COR-L47 (cell line): ENCODE measurements at regions not wholly inside any gene's neighbourhood (a gene's known extent, or its start where the extent isn't known, plus 50 kb on each side); places are given as distances from the start of the nearest gene placed in this dataset.

Source experiments
- DNase-seq: peaks from one replicate; lab custom pipeline; 2025; lab: John Stamatoyannopoulos, UW

DNA sequence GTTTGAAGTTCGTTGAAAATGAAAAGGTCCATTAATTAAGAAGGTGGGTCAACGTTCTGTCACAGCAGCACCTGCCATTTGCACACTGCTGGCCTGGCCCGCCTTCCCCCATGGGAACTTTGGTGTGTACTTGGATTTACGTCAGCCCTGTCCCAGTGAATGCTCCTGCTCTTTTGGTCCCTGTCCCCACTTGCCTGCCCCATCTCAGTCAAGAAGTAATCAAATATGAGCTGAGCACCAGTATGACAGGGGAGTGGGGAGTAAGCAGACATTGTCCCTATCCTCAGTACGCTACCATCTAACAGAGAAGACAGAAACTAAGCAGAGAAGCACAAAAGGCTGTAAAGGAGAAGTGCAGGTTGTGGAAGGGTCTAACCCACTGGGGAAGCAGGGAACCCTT lies 65.1 kb downstream of the SLC4A3 start:
- DNase-seq: no peak

DNA sequence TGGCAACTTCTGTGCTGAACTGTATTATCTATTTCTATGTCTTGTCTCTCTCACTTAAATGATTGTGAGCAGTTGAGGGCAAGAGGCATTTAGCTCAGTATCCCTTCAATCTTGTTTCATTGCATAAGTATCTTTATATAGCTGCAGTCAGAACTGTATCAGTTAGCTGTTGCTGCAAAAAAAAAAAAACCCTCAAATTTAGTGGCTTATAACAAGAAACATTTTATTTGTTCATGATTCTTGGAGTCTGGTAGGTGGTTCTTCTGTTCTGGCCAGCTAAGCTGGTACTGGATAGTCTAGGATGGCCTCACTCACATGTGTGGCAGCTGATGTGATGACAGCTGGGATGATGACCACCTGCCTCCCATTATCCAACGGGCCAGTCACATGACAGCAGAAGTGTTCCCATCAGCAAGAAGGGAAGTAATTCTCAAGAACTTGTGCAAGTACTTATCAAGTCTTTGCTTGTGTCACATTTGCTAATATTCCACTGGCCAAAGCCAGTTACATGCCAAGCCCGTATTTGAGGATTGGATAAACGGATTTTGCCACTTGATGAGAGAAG lies 67.8 kb downstream of the SLC4A3 start:
- DNase-seq: no peak

DNA sequence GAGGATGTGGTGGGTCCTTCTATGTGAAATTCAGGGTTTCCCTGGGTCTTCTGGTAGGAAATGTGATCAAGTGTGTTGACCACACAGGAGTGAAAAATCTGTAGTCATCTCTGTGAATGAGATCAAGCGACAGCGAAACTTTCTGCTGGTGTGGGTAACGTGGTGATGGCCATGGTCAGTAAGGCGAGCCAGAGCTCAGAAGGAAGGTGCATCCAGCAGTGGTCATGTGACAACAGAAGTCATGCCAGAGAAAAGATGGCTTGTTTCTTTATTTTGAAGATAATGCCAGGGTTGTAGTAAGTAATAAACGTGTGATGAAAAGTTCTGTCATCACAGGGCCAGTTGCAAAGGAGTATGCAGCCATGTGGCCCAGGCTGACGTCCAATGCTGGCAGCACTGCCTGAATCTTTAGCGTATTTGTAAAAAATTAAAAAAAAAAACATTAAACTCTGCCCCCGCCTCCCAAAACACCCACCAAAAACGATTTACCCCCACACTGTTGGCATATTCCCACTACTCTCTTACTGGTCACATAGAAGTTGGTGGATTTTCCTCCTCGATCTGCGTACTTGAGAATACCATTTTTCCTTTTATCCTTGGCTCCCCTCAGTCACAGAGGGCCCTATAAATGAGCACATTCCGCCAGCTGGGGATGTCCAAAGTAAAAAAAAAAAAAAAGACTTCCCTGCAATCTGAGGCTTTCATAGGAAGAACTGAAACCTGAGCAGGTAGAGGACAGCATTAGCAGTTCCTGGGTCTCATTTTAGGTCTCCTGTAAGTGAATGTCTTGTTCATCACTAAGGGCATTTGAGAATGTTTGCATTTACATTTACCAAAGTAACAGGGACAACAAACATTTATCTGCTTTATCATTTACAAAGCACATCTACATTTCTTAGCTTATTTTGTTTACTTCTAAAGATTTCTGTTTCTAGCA lies 70.6 kb downstream of the SLC4A3 start:
- no peak for DNase-seq

DNA sequence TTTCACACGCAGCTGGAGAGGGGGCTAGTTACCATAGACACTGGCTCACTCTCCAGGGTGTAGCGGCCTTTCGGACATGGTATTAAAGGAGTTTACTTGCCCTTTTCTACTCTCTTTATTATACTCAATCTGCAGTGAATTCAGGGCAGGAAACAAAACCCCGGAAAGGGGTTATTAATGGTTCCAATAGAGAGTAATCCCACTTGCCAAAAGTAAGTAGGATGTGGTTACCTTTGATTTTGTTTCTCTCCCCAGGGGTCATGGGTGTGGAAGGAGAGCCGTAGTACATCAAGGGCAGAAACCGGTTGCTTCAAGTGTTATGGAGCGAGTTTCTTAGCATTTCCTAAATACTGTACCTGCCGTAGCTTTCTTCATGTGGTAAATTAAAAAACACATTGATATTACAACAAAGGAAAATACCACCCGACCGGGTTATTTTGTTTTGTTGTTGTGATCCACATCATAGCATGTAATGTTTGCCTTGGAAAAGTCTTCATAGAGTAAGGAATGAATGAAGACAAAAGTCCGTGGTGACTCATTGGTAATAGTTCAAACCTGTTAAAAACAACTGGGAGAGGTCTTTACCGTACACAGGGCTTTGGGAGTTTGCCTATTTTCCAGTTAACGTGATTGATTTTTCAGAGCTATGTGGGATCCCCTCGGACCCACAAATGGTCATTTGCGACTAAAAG lies 71.5 kb downstream of the SLC4A3 start:
- DNase-seq: peak; percentile 48

- DNase-seq: no peak
Observed at GRCh38 chr2:219699440-219699821, 72.0 kb downstream of the SLC4A3 start.

DNA sequence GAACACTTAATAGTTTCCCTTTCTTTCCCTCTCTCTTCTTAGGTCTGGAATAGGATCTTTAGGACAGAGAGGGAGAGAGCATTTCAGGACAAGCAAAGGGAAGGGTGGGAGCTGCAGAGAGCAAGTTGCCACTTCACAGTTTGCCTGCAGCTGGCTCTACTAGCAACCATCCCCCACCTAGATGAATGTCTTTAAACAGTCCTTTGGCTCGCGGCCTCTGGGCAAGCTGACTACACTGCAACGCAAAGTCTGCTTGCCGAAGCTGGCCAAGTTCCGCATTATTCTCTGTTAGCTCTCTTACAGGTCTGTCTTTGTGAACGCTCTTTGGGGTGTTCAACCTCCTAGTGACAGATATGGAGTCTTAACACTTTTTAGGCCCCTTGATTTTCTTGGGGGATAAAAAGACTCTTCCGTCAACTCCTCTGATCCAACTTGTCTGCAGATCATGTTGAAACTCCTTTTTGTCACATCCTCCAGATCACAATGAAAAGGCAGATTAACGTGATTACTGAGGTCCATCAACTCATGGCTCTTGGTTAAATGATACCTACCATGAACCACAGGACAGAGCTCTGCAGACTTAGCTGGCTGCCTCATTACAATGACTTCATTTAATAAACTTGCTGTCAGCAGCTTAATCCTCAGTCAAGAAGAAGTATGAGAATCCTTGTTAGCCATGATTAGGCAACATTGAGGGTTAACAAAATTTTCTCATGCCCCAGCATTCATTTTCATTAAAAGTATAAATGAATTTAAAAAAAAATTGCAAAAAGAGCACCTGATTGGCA lies 74.6 kb downstream of the SLC4A3 start:
- DNase-seq: no peak

DNA sequence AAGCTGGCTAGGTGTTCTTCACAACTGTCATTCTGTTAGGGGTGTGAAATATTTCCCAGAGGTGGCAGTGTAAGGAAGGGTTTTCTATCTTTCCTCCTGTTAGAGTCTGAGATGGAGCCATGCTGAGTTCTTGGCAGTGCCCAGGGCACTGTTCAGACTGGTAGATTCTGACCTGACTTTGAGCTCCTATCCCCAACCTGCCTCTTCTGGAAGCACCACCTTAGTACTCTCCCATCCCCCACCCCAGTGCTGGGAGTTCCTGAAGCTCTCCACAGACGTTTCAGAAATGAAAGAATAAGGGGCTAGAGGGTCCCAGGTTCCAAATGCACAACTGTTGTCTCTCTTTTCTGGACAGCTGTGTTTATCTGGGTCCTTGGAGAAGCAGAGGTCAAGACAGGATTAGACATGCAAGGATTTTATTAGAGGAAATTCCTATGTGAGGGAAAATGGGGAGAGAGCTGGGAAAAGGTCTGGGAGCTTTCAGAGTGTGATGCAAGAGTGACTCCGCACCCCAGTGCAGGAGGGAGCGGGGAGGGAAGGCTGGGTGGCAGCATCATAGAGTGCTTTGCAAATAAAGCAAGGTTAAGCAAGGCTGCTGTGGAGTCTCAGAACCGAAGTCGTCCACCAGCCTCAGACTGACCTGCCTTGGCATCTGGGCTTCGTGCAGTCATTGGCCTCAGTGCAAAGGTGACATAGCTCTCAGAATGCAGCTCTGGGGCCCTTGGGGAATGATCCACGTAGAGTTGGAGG lies 75.5 kb downstream of the SLC4A3 start:
- DNase-seq: no peak

- no peak for DNase-seq
Observed at GRCh38 chr2:219704878-219705277, 77.4 kb downstream of the SLC4A3 start.

DNA sequence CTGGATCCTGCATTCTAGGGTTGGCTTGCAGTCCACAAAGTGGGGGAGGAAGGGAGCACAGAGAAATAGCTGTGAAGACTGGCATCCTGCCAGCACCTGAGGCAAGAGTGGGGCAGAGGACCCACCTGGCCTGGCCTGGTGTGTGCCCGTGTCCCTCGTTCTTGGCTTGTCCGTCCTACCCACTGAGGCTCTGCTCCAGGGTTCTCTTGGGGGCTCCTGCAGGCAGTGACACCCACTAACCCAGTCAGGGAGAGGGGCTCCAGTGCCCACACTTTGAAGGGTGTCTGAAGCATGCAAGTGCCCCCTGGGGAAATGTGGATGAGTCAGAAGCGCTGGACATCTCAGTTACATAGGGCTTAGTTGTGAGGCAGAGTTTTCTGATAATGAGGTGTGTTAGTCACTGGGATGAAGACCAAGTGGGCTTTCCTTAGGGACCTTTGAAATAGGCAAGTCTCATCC lies 79.4 kb downstream of the SLC4A3 start:
- no peak for DNase-seq

GRCh38 chr2:219707496-219708285 lies 80.3 kb downstream of the SLC4A3 start:
- no peak for DNase-seq

DNA sequence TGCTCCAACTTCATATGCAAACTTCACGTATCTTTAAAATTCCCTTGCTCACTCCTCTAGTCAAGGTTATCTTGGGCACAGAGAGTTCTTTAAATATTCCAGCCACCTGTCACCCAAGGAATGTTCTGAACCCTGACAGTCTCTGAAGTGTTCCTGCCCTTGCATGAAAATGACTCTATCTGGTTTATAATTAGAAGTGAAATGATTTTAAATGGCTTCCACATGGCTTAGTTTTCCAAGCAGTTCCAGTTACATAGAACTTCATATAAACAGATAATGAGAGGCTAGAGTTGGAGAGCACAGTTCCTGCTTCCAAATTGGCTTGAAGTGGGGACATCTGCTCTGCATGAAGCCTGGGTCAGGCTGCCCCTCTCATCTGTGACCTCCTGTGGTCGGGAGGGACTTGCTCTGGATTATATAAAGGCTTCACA lies 81.9 kb downstream of the SLC4A3 start:
- no peak for DNase-seq

GRCh38 chr2:219713110-219713509 lies 85.7 kb downstream of the SLC4A3 start:
- DNase-seq: no peak

DNA sequence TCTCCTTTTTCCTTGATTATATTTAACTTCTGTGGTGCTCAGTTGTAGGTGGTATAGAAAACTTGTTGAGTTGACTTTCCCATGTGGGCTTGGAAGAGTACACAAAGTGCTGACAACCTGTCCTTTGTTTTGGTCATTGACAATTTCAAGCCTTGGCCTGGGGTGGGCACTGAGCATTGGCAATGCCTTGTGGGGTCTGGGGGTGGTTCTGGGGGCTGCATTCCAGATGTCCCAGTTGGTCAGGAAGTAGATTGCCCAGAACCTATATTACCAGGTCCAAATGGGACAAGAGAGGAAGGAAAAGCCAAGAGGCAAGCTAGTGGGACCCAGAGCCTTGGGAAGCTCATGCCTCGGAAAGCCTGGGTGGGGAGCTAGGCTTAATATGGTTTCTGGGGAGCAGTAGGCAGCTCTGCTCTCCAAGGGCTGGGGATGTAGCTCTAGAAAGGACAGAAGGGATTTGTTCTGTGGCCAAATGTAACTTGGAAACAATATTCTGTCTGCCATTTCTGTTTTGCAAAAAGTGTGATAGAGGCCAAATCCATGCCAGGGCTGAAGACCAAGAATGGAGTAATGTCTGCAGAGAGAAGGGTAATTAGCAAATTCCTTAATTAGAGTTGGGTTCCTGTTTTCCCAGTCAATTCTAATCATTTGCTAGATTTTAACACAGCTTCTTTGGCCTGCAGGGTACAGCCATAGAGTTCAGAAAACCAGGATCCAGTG lies 87.4 kb downstream of the SLC4A3 start:
- DNase-seq: no peak

DNA sequence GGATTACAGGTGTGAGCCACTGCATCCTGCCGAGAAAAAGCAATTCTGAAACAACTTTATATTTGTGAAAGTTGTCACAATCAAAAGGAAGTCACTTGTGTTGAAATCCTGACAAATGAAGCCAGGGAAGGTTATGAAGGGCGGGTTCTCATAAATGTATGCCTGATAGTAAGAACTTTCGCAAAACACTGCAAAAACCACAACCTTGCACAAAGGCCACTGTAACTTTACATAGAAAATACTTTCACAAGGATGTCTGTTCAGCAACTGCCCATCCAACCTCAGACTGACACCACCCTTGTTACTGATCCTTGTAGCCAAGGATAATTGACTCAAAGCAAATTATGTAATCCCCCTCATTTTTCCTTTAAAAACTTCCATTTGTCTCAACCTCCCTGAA lies 90.6 kb downstream of the SLC4A3 start:
- no peak for DNase-seq

DNA sequence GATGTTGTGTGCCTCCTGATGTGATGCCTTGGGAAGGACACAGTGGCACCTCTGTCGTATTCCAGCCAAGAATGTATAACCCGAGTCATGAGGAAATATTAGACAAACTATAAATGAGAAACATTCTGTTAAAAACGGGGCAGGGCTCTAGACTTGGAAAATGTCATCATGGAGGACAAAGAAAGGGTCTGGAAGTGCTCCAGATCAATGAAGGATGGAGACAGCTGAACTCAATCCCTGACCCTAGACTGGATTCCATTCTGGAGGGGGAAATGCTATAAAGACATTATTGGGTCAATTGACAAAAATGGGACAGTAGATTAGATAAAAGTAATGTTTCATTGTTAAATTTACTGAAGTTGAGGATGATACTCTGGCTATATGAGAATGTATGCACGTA lies 92.1 kb downstream of the SLC4A3 start:
- DNase-seq: no peak

DNA sequence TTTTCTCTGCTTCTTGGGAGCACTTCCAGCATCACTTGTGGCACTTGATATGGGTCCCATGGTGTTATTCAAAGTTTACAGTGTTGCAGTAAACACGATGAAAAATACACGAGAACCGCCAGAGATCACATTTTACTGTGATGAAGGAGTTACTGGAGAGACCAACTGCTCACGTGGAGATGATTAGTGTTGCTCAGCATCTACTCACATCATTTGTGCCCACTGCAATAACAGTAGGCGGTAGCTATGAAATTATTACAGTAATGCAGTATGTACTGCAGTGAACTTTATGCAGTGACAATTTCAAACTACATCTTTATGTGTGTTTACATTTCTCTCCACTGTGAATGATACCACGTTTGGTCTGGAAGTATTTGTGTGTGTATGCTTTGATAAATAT lies 93.5 kb downstream of the SLC4A3 start:
- DNase-seq: no peak

DNA sequence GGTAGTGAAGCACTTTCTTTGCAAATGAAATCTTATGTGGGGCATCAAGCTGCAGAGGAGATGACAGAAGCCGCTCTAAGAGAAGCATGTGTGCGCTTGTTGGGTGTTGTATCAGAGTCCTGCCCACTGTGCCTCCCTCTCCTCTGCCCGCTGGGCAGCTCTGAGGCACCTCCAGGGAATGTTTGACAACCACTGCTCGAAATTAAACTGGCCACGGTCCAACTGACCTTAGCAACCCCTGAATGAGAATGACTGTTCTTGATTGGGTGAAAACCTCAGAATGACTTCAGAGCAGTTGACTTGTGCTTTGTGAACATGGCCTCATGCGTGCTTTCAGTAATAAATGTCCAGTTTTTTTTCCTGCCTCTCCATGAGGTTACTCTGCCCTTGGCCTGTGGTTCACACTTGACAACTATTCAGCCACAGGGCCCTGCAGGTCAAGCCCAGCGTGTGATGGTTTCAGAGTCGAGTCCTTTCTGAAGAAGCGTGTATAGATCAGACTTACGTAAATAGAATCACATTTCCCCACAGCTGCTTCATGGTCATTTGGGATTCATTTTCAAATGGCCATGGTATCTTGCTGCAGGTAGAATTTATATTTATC lies 94.9 kb downstream of the SLC4A3 start:
- DNase-seq: no peak

- no peak for DNase-seq
Observed at GRCh38 chr2:219723311-219723710, 95.9 kb downstream of the SLC4A3 start.

DNA sequence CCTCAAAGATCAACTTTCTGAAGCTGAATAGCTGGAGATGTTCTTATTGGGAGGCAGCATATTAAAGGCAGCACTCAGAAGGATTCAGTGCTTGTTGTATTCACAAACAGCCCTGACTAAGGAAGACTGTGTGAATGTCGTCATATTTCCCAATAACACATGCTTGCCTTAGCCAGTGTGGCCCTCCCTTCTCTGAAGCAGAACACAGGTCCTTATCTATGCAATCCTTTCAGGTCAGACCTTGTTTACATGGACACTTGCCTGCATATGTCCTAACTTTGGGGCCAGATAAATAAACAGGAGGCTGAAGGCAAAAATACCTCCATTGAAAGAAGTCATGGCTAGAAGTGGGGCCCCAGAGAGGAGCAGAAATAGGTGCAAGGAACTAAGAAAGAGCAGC lies 97.2 kb downstream of the SLC4A3 start:
- DNase-seq: no peak
